Esophagus muscularis mucosa (tissue), 3 donors: ENCODE measurements at regions not wholly inside any gene's neighbourhood (a gene's known extent, or its start where the extent isn't known, plus 50 kb on each side); places are given as distances from the start of the nearest gene placed in this dataset.

Experiments used
- POLR2A ChIP-seq: fragments of 450-650 bp; IDR thresholded peaks from one replicate; pipeline ENCODE4 v1.6.1; 2017; ENCODE audit warnings: antibody characterized with exemption, moderate library complexity, mild to moderate bottlenecking, low read depth
- TF ChIP-seq, protein P1 (sequence below), 3 experiments: fragments of 200-600 bp in 2 of 3; fragments of 450-650 bp in 1 of 3; sonication (generic) in 2 of 3; IDR thresholded peaks; one replicate each; pipeline ENCODE4 v1.5.1; 2017 to 2019; ENCODE audit warnings: antibody characterized with exemption in 3 of 3, mild to moderate bottlenecking in 2 of 3, moderate library complexity in 1 of 3

GRCh38 chr4:79225360-79225759, 100.5 kb downstream of the NAA11 start:
- no peak for TF ChIP-seq POLR2A
- TF ChIP-seq, protein P1, sequence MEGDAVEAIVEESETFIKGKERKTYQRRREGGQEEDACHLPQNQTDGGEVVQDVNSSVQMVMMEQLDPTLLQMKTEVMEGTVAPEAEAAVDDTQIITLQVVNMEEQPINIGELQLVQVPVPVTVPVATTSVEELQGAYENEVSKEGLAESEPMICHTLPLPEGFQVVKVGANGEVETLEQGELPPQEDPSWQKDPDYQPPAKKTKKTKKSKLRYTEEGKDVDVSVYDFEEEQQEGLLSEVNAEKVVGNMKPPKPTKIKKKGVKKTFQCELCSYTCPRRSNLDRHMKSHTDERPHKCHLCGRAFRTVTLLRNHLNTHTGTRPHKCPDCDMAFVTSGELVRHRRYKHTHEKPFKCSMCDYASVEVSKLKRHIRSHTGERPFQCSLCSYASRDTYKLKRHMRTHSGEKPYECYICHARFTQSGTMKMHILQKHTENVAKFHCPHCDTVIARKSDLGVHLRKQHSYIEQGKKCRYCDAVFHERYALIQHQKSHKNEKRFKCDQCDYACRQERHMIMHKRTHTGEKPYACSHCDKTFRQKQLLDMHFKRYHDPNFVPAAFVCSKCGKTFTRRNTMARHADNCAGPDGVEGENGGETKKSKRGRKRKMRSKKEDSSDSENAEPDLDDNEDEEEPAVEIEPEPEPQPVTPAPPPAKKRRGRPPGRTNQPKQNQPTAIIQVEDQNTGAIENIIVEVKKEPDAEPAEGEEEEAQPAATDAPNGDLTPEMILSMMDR (IDR thresholded peaks at IDR 0.05) = no peak
